NCI-H2171 (cell line): ENCODE measurements at regions not wholly inside any gene's neighbourhood (a gene's known extent, or its start where the extent isn't known, plus 50 kb on each side); places are given as distances from the start of the nearest gene placed in this dataset.

Experiments
- DNase-seq: peaks from one replicate; lab custom pipeline; 2025; lab: John Stamatoyannopoulos, UW

DNA sequence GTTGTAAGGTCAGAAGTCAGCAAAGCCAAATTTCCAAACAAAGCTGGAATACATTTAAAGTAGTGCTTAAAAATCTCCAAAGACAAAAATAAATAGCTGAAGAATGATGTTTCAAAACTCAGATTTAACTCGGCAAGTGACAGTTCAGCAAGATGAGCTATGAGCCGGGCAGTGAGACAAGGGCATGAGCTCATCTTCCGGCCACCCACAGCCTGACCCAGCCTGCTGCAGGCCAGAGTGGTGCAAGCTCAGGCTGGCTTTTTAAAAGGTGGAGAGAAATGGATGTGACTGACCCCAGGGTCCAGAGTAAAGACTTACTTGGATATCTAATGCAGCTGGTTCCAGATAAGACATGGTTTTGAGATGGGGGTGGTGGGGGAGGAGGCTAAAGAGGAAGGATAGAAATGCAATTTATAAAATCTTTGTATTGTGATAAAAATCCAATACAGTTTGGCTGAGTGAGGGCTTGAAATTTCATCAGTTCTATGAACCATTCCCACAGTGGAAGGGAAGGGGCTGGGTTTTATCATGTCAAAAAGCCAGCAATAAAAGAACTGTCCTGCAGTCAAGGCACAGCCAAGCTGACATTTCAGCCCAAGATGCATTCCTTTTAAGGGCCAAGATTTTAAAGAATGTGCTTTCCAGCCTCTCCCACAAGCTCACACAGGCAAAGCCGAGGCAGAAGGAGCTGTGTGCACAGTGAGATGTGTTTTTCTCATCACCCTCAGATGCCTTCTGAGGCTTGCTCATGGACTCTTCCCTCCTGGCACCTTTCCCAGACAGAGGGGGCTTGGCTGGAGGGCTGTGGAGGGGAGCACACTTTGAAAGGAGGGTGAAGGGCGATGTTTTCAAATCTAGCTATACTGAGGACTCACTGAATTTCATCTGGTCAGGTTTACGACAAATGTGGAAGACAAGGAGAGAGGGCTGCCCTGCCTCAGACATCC, 97.9 kb upstream of the KLHL29 start:
- DNase-seq: no peak

DNA sequence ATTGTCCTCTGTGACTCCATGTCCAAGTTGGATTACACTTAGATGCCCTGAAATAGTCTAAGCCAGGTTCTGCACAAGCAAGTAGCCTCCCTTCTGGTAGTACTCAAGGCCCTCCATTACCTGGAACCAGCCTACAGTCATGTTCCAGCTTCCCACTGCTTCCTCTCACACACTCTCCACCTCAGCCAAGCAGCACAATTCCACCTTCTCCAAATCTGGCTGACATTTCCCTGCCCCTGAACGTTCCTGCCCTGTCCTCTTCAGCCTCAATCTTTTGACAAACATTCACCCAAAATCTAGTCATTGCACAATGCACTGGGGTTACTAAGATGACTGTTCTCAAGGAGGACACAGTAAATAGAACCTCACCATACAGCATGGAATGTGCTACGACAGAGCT, 95.3 kb upstream of the KLHL29 start:
- no peak for DNase-seq

DNA sequence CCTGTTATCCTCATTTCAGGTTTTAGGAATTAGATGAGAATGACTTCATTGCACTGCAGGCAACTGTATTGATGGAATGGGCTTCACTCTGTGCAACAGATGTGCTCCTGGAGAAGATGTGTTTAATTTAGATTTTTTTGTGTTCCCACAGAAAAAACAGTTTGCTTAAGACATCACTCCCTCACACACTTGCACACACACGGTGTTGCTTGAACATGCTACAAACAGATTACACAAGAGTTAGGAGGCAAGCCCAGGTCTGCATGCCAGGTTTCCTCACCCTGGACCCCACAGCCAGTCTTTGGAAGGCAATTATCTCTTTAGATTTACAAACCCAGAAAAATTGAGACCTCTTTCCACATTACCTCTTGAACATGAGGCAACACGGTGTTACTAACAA, 93.7 kb upstream of the KLHL29 start:
- no peak for DNase-seq

DNA sequence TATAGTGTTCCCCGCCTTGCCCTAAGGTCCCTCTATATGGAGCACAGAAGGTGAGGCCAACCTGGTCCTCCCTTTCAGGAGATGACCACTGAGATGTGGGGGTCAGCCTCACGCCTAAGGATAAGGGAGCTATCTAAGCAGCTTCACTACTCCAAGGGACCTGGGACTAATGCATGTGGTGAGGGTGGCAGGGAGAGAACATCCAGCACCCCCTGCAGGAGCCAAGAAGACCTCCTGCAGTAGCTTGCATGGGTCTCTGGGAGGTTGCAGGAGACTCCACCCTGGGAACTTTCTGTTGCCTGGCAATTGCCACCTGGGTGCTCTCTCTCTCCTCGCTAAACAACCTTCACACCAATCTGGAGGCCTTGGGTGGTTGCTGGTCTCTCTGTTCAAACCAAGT, 93.0 kb upstream of the KLHL29 start:
- DNase-seq: no peak

DNA sequence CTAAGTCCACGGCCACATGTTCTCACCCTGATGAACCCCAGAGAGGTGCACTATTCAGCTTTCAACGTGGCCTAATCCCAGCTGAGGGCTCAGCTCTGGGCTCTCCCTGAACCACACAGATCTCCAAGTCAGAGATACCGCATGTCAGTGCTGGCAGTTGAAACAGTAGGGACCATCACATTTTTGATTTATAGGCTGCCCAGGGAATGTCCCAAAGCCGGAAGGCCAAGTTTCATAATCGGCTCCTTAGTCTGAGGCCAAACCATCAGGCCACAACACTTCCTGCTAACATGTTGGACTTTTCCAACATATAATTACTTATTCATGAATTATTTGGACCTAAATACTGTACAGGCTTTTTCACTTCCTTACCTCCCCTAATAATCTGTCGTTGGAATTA, 91.9 kb upstream of the KLHL29 start:
- DNase-seq: no peak

DNA sequence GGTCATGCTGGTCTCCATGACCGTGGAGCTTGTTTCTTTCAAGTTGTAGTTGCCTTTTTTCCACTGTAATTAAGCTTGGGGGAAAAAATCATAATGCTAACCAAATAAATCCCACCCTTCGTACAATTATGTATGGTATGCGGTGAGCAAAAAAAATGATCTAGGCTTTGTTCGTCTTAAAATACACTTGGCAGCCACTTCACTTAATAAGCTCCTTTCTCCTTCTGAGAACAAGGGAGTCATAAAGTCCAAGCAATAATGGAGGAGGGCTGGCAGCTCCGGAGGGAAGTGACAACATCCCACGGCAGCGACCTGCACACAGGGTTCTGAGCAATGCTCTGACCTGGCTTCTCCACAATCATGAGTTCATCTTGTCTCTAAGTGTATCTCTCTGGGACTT, 91.2 kb upstream of the KLHL29 start:
- no peak for DNase-seq

DNA sequence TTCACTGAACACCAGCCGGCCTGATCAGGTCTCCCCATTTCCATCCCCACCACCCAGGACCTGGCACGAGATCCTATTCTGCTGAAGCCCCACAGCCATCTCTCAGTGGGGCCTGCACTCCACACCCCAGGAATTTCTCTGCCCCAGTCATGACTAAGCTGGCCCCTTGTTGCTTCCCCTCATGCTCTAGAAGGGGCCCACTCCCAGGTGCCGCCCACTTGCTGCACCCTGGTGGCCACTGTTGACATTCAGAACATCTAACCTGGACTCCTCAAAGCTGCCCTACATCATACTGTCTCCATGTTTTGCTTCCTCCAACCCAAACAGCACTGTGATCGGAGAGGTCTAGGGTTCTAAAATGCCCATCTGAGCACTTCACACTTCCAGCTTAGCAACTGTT, 90.7 kb upstream of the KLHL29 start:
- DNase-seq: no peak

DNA sequence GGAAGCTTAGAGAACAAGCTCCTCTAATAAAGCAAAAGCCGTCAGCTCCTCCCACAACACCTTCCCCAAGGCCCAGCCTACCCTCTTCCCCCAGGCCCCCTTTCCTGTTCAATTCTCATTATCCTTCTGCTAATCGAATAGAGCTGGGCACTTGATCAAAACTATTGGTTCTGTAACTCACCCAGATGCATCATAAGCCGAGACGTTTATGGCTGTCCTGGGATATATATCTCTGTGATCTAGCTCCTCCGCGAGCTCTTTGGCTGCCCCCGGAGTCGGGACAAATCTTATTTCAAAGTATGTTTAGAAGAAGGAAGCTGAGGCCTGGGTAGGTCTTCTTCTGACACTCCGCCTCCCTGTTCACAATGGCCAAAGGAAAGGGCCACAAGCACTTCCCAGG, 88.3 kb upstream of the KLHL29 start:
- no peak for DNase-seq

DNA sequence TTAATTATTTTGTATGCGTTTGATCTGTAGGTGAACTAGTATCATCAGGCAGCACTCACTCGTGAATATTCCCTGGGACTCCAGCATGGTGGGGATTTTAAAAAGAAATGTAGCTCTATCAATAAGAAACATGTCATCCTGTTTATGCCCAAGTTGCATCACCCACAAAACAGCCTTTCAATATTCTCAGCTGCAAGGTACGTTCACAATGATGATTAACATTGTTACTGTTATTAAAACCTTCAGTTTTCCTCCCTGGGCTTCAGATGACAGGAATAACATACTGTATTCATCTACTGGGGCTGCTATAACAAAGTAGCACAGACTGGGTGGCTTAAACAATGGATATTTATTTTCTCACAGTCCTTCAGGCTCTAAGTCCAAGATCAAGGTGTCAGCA, 87.9 kb upstream of the KLHL29 start:
- DNase-seq: no peak

DNA sequence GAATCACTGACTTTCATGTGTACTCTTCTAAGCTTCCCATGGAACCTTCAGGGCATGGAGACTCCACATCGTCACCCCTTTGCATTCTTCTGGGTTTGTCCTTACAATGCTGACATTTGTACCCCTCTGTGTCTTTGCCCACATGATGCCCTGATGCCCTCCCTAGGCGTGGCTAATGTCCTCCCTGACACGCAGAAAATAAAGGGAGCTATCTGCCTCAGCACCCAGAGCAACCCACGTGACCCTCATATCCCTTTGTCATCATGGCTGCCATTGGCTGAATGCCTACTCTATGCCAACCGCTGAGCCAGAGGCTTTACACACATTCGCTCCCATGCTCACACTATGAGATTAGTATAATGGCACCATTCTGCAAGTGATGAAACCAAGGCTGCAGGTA, 86.4 kb upstream of the KLHL29 start:
- no peak for DNase-seq

DNA sequence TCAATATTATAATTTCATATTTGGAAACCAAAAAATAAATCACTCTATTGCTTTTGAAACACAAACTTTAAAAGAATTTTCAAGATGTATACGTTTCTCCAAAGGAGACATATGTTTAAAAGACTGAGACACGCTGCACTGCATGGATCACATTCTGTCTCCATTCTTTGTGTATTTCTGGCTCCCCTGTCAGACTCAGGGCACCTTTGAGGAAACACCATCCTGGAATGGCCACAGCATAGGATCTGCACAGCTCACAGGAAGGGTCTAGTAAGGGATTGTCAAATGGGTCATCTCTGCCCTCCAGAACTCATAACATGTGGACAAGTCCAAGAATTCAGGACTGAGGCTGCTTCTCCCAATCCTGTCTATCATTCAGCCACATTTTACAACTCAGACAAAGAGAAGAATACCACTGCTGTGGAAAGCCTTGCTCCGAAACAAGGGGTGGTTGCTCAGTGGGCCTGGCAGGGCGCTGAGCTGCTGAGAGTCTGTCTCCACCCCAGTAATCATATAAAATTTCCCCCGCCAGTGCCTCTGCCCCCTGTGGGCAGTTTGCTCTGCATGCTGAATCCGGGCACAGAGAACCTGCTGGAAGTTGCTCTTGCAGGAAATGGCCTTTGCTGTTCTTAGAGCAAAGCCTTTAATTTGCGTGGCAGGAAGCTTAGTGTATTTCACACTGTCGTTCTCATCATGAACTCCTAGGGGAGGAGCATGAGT, 85.3 kb upstream of the KLHL29 start:
- no peak for DNase-seq

DNA sequence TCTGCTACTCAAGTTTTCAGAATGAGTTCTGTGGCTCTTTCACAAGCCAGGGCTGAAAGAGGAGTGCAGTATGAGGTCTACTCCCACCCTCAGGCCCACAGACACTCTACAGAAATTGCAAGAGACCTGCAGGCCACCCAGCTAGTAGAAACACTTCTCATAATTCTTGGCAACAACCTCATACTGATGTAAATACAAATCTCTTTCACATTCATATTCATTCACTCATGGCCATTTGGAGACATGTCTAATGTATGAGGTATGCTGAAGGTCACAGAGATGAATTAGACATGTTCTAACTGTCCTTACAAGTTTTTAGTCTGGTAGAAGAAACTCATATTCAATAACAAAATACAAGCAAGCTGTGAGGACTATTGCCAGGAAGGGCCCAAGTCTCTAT, 83.8 kb upstream of the KLHL29 start:
- no peak for DNase-seq

DNA sequence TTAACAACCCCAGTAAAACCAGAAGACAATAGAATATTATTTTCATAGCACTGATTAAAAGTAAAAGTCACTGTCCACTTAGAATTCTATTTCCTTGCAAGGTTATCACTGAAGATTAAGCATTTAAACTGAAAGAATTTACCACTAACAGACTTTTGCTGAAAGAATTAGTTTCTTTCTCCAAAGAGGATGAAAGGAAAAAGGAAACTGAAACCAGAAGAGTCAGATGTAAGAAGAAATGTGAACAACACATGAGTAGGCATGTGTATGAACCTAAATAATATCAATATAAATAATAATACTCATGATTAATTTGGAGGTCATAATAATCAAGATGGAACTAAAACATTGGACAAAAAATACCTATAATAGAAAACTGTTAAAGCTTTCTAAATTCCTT, 82.4 kb upstream of the KLHL29 start:
- no peak for DNase-seq

DNA sequence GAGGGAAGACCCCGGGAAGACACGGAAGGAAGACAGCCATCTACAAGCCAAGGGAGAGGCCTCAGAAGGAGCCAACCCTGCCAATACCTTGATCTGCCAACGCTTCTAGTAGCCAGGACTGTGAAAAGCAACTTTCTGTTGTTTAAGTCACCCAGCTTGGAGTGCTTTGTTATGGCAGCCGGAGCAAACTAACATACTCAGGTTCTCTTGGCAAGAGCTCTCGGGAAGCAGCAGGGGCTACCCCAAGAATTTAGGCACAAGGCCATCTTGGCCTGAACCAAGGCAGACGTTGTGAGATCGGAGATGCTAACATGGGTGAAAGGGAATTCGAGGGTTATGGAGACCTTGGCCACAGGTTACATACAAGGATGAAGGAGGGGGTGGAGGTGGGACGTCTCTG, 78.6 kb upstream of the KLHL29 start:
- no peak for DNase-seq

DNA sequence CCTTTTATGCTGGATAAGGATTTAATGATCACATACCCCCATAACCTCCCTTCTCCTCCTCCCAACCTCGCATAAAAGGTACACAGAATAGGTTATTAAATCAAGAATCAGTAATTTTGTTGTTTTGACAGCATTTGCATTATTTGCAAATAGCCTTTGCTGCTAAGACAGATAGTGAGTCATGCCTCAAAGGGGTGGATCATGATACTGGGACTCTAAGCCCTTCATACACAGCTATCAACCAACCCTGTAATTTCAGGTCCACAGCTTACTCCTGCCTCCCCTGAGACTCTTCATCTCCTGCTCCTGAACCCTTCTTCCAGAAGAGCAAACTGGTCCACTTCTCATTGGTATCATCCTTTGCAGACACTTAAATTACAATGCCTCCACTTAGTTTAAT, 73.8 kb upstream of the KLHL29 start:
- no peak for DNase-seq

DNA sequence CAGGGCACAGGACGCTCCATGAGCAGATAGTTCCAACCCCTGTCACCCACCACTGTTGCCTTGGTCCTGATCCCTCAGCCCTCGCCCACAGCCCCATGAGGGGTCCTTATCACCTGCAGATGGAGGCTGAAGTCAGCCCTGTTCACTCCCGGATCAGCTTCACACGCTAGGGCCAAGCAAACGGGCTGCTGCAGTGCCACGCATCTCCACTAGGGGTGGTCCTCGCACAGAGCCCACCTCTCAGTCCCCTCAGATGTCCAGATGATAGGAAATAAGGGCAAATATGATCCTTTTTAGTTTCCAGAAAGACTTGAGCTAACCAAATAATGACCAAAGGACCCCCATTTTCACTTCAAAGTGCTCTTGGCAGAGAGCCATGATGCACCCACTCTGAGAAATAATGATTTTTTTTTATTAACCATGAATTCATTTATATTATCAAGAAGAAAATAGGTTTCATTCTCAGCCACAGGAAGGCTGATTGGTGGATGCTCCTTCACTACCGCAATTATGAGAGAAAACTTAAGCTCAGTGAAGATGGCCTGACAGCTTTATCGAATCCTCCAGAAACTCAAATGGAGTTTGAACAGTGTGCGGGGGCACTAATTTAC, 71.9 kb upstream of the KLHL29 start:
- DNase-seq: no peak

DNA sequence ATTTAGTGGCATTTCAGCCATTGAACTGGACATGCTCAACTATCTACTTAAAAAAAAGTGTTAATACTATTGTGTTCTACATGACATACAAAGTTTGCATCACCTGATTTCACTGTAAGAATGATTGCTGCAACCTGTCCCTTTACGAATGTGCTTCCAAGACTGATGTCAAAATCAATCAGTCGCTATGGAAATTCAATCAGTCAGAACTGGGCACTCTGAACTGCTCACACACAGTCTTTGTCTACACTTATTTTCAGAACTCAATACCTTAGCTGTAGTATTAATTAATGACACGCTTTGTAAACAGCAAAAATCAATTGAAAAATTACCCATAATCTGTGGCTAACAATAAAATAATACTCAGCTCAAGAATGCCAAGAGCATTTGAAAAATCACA, 70.3 kb upstream of the KLHL29 start:
- no peak for DNase-seq

DNA sequence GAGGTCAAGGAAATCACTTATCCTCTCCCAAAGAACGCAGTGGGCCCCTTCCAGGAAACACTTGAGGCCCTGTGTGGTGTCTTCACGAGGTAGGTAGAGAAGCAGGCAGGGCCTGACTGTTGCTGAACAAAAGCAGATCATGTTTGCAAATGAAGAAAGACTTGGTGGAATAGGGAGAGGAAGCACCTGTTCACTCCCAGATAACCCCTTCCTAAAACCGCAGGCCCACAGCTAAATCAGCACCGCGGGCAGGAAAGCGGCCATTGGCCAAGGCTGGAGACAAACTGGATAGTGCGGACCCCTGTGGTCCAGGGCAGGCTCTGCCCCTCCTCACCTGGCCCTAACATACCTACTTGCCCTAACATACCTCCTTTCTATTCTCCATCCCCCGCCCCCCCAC, 64.9 kb upstream of the KLHL29 start:
- DNase-seq: no peak

DNA sequence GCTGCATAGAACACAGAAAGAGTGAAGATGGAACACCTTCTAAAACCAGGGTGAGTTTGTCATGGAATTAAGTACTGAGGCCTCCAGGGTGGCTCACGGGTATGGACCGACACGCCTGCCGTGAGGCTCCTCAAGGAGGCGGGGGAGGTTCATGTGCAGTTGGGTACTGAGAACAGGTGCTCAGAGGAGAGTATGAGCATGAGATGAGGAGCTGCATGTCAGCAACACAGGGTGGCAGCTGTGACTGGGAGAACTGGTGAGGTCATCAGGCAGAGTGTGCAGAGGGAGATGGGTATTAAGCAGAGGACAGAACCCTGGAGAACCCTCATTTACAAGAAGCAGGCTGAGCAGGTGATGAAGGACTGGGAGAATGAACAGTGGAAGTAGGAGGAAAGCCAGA, 63.2 kb upstream of the KLHL29 start:
- DNase-seq: no peak

DNA sequence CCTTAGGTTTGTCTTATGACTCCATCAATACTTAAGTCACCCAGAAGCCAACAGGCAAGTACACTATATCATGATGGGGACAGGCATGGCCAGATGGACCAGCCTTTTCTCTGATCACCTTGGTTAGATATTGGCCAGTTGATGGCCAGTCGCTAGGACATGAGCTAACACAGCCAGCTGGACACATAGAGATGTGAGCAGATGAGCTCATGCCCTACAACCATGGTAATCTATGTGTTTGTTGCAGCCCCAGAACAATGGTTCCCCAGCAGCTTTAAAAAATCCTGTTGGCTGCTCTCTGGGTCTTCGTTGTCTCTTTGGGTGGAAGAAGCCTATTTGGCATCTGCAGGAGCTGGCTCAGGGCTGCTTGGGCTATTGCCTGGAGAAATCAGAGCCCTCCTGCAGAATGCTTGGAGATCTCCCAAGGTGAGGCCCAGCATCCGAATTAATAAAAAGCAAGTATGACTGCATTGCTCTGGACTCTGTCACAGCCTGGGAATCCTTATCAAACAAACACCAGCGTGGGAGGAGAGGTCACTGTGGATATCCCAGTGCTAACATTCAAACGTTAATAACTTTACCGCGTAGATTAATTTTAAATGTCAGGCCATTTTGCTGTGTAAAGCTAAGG, 62.3 kb upstream of the KLHL29 start:
- DNase-seq: no peak

DNA sequence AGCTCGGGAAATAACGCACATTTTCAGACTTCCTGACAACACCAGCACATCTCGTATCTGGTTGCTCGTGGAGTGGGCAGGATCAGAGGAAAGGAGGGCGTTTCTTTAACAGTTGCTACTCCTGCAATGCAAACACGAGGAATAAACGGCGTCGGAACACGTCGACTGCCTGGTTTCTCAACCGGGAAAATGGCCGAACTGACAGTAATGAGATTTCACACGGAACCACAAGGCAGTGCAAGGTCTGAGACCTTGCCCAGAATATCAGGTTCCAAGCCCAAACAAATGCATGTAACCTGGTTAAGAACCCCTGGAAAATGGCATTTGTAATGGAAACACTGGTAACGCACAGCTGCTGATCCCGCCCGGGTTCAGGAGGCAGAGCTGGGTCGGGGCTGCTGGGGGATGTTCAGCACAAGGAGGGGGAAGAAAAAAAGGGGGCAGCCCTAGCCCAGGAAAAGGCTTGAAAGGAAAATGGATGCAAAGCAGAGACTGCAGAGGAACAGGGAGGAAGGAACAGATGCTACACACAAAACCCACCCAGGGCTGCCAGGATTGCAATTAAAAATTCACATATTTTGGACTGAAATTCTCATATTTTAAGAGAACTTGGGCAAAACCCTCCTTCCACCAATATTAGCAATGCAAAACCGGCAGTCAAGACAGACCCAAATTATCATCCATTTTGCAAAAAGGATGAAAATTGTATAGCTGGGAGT, 61.6 kb upstream of the KLHL29 start:
- no peak for DNase-seq
